BE2C (cell line): ENCODE measurements at regions not wholly inside any gene's neighbourhood (a gene's known extent, or its start where the extent isn't known, plus 50 kb on each side); places are given as distances from the start of the nearest gene placed in this dataset.

Source experiments
- DNase-seq: peaks from one replicate; pipeline ENCODE4 v3.0.0-alpha.2; 2020
- H3K27me3 ChIP-seq: fragments of 250-450 bp; sonication (Bioruptor Pico); 2 replicates; pipeline ENCODE4 v1.5.1; 2020; ENCODE audit warnings: mild to moderate bottlenecking
- H3K36me3 ChIP-seq: fragments of 250-450 bp; sonication (Bioruptor Pico); 2 replicates; pipeline ENCODE4 v1.5.1; 2020; ENCODE audit warnings: mild to moderate bottlenecking
- H3K4me1 ChIP-seq: fragments of 250-450 bp; sonication (Bioruptor Pico); 2 replicates; pipeline ENCODE4 v1.5.1; 2020
- H3K4me3 ChIP-seq: 2 replicates; pipeline ENCODE4 v1.5.1; 2011; ENCODE audit warnings: low read depth, low read length
- H3K9me3 ChIP-seq: fragments of 250-450 bp; sonication (Bioruptor Pico); 2 replicates; pipeline ENCODE4 v1.5.1; 2020
- CTCF ChIP-seq: IDR thresholded peaks from 2 replicates; pipeline ENCODE4 v1.5.1; 2012; ENCODE audit warnings: mild to moderate bottlenecking, low read depth, low read length

DNA sequence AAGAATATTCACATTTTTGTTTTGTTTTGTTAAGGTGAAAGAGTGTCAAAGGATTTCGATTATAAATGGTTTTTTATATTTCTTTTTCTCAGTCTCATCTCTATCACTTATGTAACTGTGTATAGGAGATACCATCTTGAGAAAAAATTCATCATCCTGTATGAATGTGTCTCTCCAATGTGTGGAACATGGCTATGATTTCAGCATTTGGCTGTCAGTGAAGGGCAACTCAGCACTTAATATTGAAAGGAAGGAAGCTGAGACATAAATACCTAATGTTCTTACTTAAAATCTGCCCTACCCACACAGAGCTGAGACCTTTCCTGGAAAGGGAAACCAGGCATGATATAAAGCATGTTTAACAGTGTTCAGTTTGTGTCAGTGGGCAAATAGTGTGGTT lies 474.2 kb upstream of the RIOK2 start:
- no peak for TF ChIP-seq CTCF
- H3K27me3 ChIP-seq, result no peaks in the 10 kb centered on the region

DNA sequence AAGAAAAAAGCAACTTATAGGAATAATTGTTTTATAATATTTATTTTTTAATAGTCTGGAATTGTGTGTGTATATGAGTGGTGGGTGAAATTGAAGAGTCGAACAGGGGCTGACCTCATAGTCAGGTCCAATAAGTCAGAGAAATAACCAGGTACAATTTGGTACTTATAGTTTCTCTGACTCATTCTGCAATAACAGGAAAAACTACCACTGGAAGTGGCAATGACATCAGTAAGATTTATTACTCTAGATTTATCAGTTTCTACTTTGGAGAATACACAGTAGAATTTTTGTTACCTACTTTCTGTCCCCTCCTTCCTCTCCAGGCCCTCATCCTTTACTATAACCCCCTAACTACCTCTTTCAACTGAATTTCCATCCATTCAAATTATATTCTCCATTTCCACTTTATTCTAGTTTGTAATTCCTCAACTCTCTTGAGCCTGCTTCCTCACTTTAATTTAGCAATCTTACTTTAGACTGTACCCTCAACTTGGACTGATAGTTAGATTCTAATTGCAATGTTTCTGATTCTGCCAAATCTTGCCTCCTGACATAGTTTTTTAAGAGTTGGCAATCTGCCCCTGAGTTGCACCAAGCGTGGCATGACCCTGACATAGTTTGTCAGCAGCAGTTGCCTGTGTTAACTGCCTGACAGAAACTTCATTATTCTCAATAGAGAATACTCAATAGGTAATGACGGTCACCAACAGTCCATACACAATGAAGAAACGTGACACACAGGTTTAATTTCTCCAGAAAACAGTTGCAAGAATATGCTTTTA lies 475.3 kb upstream of the RIOK2 start:
- H3K27me3 ChIP-seq, result no peaks in the 10 kb centered on the region
- H3K36me3 ChIP-seq, result no peaks in the 10 kb centered on the region
- H3K4me3 ChIP-seq, result no peak overlapping the region
- DNase-seq, result no peak
- no peaks in the 10 kb centered on the region for H3K9me3 ChIP-seq
- no peaks in the 10 kb centered on the region for H3K4me1 ChIP-seq
- TF ChIP-seq CTCF, result no peak

More for the DNA sequence above, 474.2 kb upstream of the RIOK2 start:
- Histone ChIP-seq H3K4me1 (no peaks in the 10 kb centered on the region), H3K4me3 (no peak overlapping the region), H3K9me3 (no peaks in the 10 kb centered on the region), H3K36me3 (no peaks in the 10 kb centered on the region)
- DNase-seq, result no peak

DNA sequence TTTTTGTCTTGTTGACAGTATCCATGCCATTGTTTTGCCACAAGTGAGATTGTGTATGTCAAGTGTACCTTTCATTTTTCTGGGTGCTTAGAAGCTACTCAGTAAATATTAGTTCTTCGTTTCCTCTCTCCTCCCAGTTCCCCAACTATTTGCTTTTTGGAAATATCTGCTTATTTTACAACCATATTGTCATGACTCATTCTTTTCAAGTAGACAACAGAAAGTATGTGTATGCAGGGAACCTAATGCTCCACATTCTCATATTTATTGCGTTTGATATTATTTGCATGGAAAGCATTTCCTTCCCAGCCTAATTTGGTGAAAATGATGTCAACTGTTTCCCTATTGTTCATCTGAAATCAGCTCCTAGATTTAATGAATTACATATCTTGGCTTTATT lies 483.7 kb upstream of the RIOK2 start:
- no peaks in the 10 kb centered on the region for H3K9me3 ChIP-seq
- H3K36me3 ChIP-seq, result no peaks in the 10 kb centered on the region
- H3K4me3 ChIP-seq, result no peak overlapping the region
- TF ChIP-seq CTCF, result no peak
- no peaks in the 10 kb centered on the region for H3K4me1 ChIP-seq
- DNase-seq, result no peak
- no peaks in the 10 kb centered on the region for H3K27me3 ChIP-seq

- H3K27me3 ChIP-seq, result no peaks in the 10 kb centered on the region
- no peak for TF ChIP-seq CTCF
- H3K36me3 ChIP-seq, result no peaks in the 10 kb centered on the region
- H3K4me3 ChIP-seq, result no peak overlapping the region
- H3K4me1 ChIP-seq, result no peaks in the 10 kb centered on the region
- no peak for DNase-seq
- H3K9me3 ChIP-seq, result no peaks in the 10 kb centered on the region
Observed at GRCh38 chr5:97670447-97670846, 487.4 kb upstream of the RIOK2 start.

GRCh38 chr5:97676608-97677007 lies 493.6 kb upstream of the RIOK2 start:
- DNase-seq, result no peak
- TF ChIP-seq CTCF, result no peak
- H3K9me3 ChIP-seq, result no peaks in the 10 kb centered on the region
- no peaks in the 10 kb centered on the region for H3K27me3 ChIP-seq
- H3K36me3 ChIP-seq, result no peaks in the 10 kb centered on the region
- H3K4me1 ChIP-seq, result no peaks in the 10 kb centered on the region
- no peak overlapping the region for H3K4me3 ChIP-seq

- H3K36me3 ChIP-seq, result no peaks in the 10 kb centered on the region
- H3K4me3 ChIP-seq, result no peak overlapping the region
- TF ChIP-seq CTCF, result no peak
- no peaks in the 10 kb centered on the region for H3K4me1 ChIP-seq
- DNase-seq, result no peak
- H3K27me3 ChIP-seq, result no peaks in the 10 kb centered on the region
- H3K9me3 ChIP-seq, result no peaks in the 10 kb centered on the region
Observed at GRCh38 chr5:97694091-97694490, 511.0 kb upstream of the RIOK2 start.
